ENCODE measurements at regions not wholly inside any gene's neighbourhood (a gene's known extent, or its start where the extent isn't known, plus 50 kb on each side); places are given as distances from the start of the nearest gene placed in this dataset.
"Not testable (repeated sequence)": the region's sequence is repeated elsewhere in the genome, so short reads cannot be mapped to it uniquely, and the experiment has no call there.

GRCh38 chr4:116015549-116015948, 902.1 kb upstream of the NDST4 start:
- Histone ChIP-seq H3K9me3 (ENCODE audit: control insufficient read depth, insufficient read depth, low read length) (peaks cover 37% of the 10 kb centered on the region), H3K4me1 (ENCODE audit: insufficient read depth, low read length) (no peaks in the 10 kb centered on the region), H3K9ac (ENCODE audit: low read depth, low read length) (no peak overlapping the region), H3K36me3 (ENCODE audit: insufficient read depth, low read length) (no peaks in the 10 kb centered on the region)

GRCh38 chr4:116015062-116015461, 901.6 kb upstream of the NDST4 start:
- H3K36me3 ChIP-seq (ENCODE audit: insufficient read depth, low read length) = no peaks in the 10 kb centered on the region
- H3K4me1 ChIP-seq (ENCODE audit: insufficient read depth, low read length) = no peaks in the 10 kb centered on the region
- peaks cover 37% of the 10 kb centered on the region for H3K9me3 ChIP-seq (ENCODE audit: control insufficient read depth, insufficient read depth, low read length)
- H3K9ac ChIP-seq (ENCODE audit: low read depth, low read length) = no peak overlapping the region

- Histone ChIP-seq H3K9me3 (ENCODE audit: control insufficient read depth, insufficient read depth, low read length) (peaks cover 19% of the 10 kb centered on the region), H3K36me3 (ENCODE audit: insufficient read depth, low read length) (no peaks in the 10 kb centered on the region), H3K4me1 (ENCODE audit: insufficient read depth, low read length) (no peaks in the 10 kb centered on the region), H3K9ac (ENCODE audit: low read depth, low read length) (no peak overlapping the region)
Observed at GRCh38 chr4:116010923-116011322, 897.5 kb upstream of the NDST4 start.

- Histone ChIP-seq H3K36me3 (ENCODE audit: insufficient read depth, low read length) (no peaks in the 10 kb centered on the region), H3K4me1 (ENCODE audit: insufficient read depth, low read length) (no peaks in the 10 kb centered on the region), H3K9ac (ENCODE audit: low read depth, low read length) (no peak overlapping the region), H3K9me3 (ENCODE audit: control insufficient read depth, insufficient read depth, low read length) (no peaks in the 10 kb centered on the region)
Observed at GRCh38 chr4:116005806-116006088, 892.3 kb upstream of the NDST4 start.

- Histone ChIP-seq H3K36me3 (ENCODE audit: insufficient read depth, low read length) (no peaks in the 10 kb centered on the region), H3K4me1 (ENCODE audit: insufficient read depth, low read length) (no peaks in the 10 kb centered on the region), H3K9me3 (ENCODE audit: control insufficient read depth, insufficient read depth, low read length) (no peaks in the 10 kb centered on the region), H3K9ac (ENCODE audit: low read depth, low read length) (no peak overlapping the region)
Observed at GRCh38 chr4:116005037-116005805, 891.8 kb upstream of the NDST4 start.

- H3K9ac ChIP-seq (ENCODE audit: low read depth, low read length) = no peak overlapping the region
- H3K36me3 ChIP-seq (ENCODE audit: insufficient read depth, low read length) = no peaks in the 10 kb centered on the region; the same call in 1 of the 2 replicates
- no peaks in the 10 kb centered on the region for H3K9me3 ChIP-seq (ENCODE audit: control insufficient read depth, insufficient read depth, low read length)
- no peaks in the 10 kb centered on the region for H3K4me1 ChIP-seq (ENCODE audit: insufficient read depth, low read length)
Observed at GRCh38 chr4:116001291-116001690, 887.9 kb upstream of the NDST4 start.

GRCh38 chr4:115986573-115986972, 873.2 kb upstream of the NDST4 start:
- no peaks in the 10 kb centered on the region for H3K36me3 ChIP-seq (ENCODE audit: insufficient read depth, low read length)
- H3K4me1 ChIP-seq (ENCODE audit: insufficient read depth, low read length) = no peaks in the 10 kb centered on the region
- no peak overlapping the region for H3K9ac ChIP-seq (ENCODE audit: low read depth, low read length)
- H3K9me3 ChIP-seq (ENCODE audit: control insufficient read depth, insufficient read depth, low read length) = peaks cover 23% of the 10 kb centered on the region

- H3K9me3 ChIP-seq (ENCODE audit: control insufficient read depth, insufficient read depth, low read length); H3K36me3 ChIP-seq (ENCODE audit: insufficient read depth, low read length): not testable (repeated sequence)
- H3K4me1 ChIP-seq (ENCODE audit: insufficient read depth, low read length) = peaks cover 33% of the 10 kb centered on the region
- H3K9ac ChIP-seq (ENCODE audit: low read depth, low read length) = peak overlapping the region; percentile 29; the same call in 1 of the 2 replicates
Observed at GRCh38 chr4:115975421-115976001, 862.1 kb upstream of the NDST4 start.

- Histone ChIP-seq H3K36me3 (ENCODE audit: insufficient read depth, low read length) (0 out of 2 replicates have a peak, but pooled peaks cover 3% of the 10 kb centered on the region), H3K9ac (ENCODE audit: low read depth, low read length) (no peak overlapping the region), H3K9me3 (ENCODE audit: control insufficient read depth, insufficient read depth, low read length) (peaks cover 3% of the 10 kb centered on the region; the same call in 1 of the 2 replicates), H3K4me1 (ENCODE audit: insufficient read depth, low read length) (peaks cover 33% of the 10 kb centered on the region)
Observed at GRCh38 chr4:115973768-115974167, 860.3 kb upstream of the NDST4 start.

- peaks cover 3% of the 10 kb centered on the region; the same call in 1 of the 2 replicates for H3K9me3 ChIP-seq (ENCODE audit: control insufficient read depth, insufficient read depth, low read length)
- H3K36me3 ChIP-seq (ENCODE audit: insufficient read depth, low read length) = 0 out of 2 replicates have a peak, but pooled peaks cover 3% of the 10 kb centered on the region
- H3K4me1 ChIP-seq (ENCODE audit: insufficient read depth, low read length) = peaks cover 33% of the 10 kb centered on the region
- no peak overlapping the region for H3K9ac ChIP-seq (ENCODE audit: low read depth, low read length)
Observed at GRCh38 chr4:115972967-115973366, 859.5 kb upstream of the NDST4 start.

- Histone ChIP-seq H3K36me3 (ENCODE audit: insufficient read depth, low read length) (0 out of 2 replicates have a peak, but pooled peaks cover 3% of the 10 kb centered on the region), H3K4me1 (ENCODE audit: insufficient read depth, low read length) (peaks cover 29% of the 10 kb centered on the region), H3K9me3 (ENCODE audit: control insufficient read depth, insufficient read depth, low read length) (peaks cover 3% of the 10 kb centered on the region; the same call in 1 of the 2 replicates), H3K9ac (ENCODE audit: low read depth, low read length) (no peak overlapping the region)
Observed at GRCh38 chr4:115970859-115971258, 857.4 kb upstream of the NDST4 start.

GRCh38 chr4:115969756-115970155, 856.3 kb upstream of the NDST4 start:
- Histone ChIP-seq H3K4me1 (ENCODE audit: insufficient read depth, low read length) (peaks cover 21% of the 10 kb centered on the region; the same call in 1 of the 2 replicates), H3K36me3 (ENCODE audit: insufficient read depth, low read length) (0 out of 2 replicates have a peak, but pooled peaks cover 3% of the 10 kb centered on the region), H3K9me3 (ENCODE audit: control insufficient read depth, insufficient read depth, low read length) (peaks cover 3% of the 10 kb centered on the region), H3K9ac (ENCODE audit: low read depth, low read length) (no peak overlapping the region)

GRCh38 chr4:115965588-115965987, 852.2 kb upstream of the NDST4 start:
- Histone ChIP-seq H3K36me3 (ENCODE audit: insufficient read depth, low read length) (0 out of 2 replicates have a peak, but pooled peaks cover 1% of the 10 kb centered on the region), H3K9ac (ENCODE audit: low read depth, low read length) (no peak overlapping the region), H3K9me3 (ENCODE audit: control insufficient read depth, insufficient read depth, low read length) (peaks cover 5% of the 10 kb centered on the region)

GRCh38 chr4:115956054-115956796, 842.8 kb upstream of the NDST4 start:
- H3K4me1 ChIP-seq (ENCODE audit: insufficient read depth, low read length); H3K36me3 ChIP-seq (ENCODE audit: insufficient read depth, low read length); H3K9me3 ChIP-seq (ENCODE audit: control insufficient read depth, insufficient read depth, low read length); H3K9ac ChIP-seq (ENCODE audit: low read depth, low read length): not testable (repeated sequence)

More at GRCh38 chr4:115965588-115965987, 852.2 kb upstream of the NDST4 start:
- no peaks in the 10 kb centered on the region for H3K4me1 ChIP-seq (ENCODE audit: insufficient read depth, low read length)
